Endothelial cell of hepatic sinusoid (primary cell): ENCODE measurements at regions not wholly inside any gene's neighbourhood (a gene's known extent, or its start where the extent isn't known, plus 50 kb on each side); places are given as distances from the start of the nearest gene placed in this dataset.

Experiments
- in situ Hi-C: cut with HindIII; loops from 2 replicates; pipeline ENCODE4 v1.10.0; 2017; ENCODE audit warnings: low sequenced_read_pairs

GRCh38 chr18:25651553-25651952 is 299.6 kb upstream of the ZNF521 start:
- in situ Hi-C loops = no loop called here

GRCh38 chr18:25650201-25650941 is 298.4 kb upstream of the ZNF521 start:
- in situ Hi-C loops = no loop called here

- in situ Hi-C loops = no loop called here
These were observed 296.8 kb upstream of the ZNF521 start for GRCh38 chr18:25648716-25649260.

GRCh38 chr18:25647404-25647803 is 295.4 kb upstream of the ZNF521 start:
- in situ Hi-C loops = no loop called here

GRCh38 chr18:25646971-25647370 is 295.0 kb upstream of the ZNF521 start:
- in situ Hi-C loops = no loop called here

- in situ Hi-C loops = no loop called here
These were observed 287.6 kb upstream of the ZNF521 start for GRCh38 chr18:25639596-25639995.

GRCh38 chr18:25633563-25633962 is 281.6 kb upstream of the ZNF521 start:
- in situ Hi-C loops = no loop called here

- in situ Hi-C loops = no loop called here
These were observed 278.7 kb upstream of the ZNF521 start for GRCh38 chr18:25630682-25631081.

- in situ Hi-C loops = no loop called here
These were observed 269.7 kb upstream of the ZNF521 start for GRCh38 chr18:25621682-25622081.

- in situ Hi-C loops = no loop called here
These were observed 269.2 kb upstream of the ZNF521 start for GRCh38 chr18:25621144-25621543.

- in situ Hi-C loops = no loop called here
These were observed 262.2 kb upstream of the ZNF521 start for GRCh38 chr18:25614168-25614567.

GRCh38 chr18:25612466-25612865 is 260.5 kb upstream of the ZNF521 start:
- in situ Hi-C loops = no loop called here

GRCh38 chr18:25608091-25608490 is 256.1 kb upstream of the ZNF521 start:
- in situ Hi-C loops = no loop called here

- in situ Hi-C loops = no loop called here
These were observed 253.1 kb upstream of the ZNF521 start for GRCh38 chr18:25604894-25605597.

- in situ Hi-C loops = no loop called here
These were observed 252.4 kb upstream of the ZNF521 start for GRCh38 chr18:25604196-25604893.

- in situ Hi-C loops = no loop called here
These were observed 247.5 kb upstream of the ZNF521 start for GRCh38 chr18:25599443-25599842.

- in situ Hi-C loops = no loop called here
These were observed 245.5 kb upstream of the ZNF521 start for GRCh38 chr18:25597476-25597875.

GRCh38 chr18:25595274-25596060 is 243.5 kb upstream of the ZNF521 start:
- in situ Hi-C loops = no loop called here

GRCh38 chr18:25594351-25594750 is 242.4 kb upstream of the ZNF521 start:
- in situ Hi-C loops = no loop called here

GRCh38 chr18:25592804-25593360 is 240.9 kb upstream of the ZNF521 start:
- in situ Hi-C loops = no loop called here
